SK-N-SH treated with all-trans-retinoic acid at 6 μM for 48 hours (cell line): ENCODE measurements at regions not wholly inside any gene's neighbourhood (a gene's known extent, or its start where the extent isn't known, plus 50 kb on each side); places are given as distances from the start of the nearest gene placed in this dataset.

Experiments used
- ARNTL ChIP-seq: fragments of 450-650 bp; formaldehyde crosslinking; IDR thresholded peaks from 2 replicates; pipeline ENCODE4 v1.5.0; 2020; ENCODE audit warnings: low read depth, mild to moderate bottlenecking, moderate library complexity, borderline replicate concordance
- CSDC2 ChIP-seq: fragments of 250-450 bp; sonication (Bioruptor Pico); IDR thresholded peaks from 2 replicates; pipeline ENCODE4 v1.5.0; 2020; ENCODE audit warnings: mild to moderate bottlenecking, moderate library complexity
- GLIS3 ChIP-seq: fragments of 250-450 bp; sonication (Bioruptor Pico); IDR thresholded peaks from 2 replicates; pipeline ENCODE4 v1.5.0; 2020; ENCODE audit warnings: mild to moderate bottlenecking, moderate library complexity
- PPARA ChIP-seq: fragments of 250-450 bp; sonication (Bioruptor Pico); IDR thresholded peaks from 2 replicates; pipeline ENCODE4 v1.5.0; 2020; ENCODE audit warnings: mild to moderate bottlenecking, borderline replicate concordance
- ZNF565 ChIP-seq: fragments of 450-650 bp; formaldehyde crosslinking; conservative IDR thresholded peaks from 2 replicates; pipeline ENCODE4 v1.5.0; 2020; ENCODE audit warnings: low read depth, mild to moderate bottlenecking, moderate library complexity
- ZNF8 ChIP-seq: fragments of 450-650 bp; formaldehyde crosslinking; IDR thresholded peaks from 2 replicates; pipeline ENCODE4 v1.5.0; 2020; ENCODE audit warnings: mild to moderate bottlenecking, moderate library complexity
- TF ChIP-seq, protein P1 (sequence below): fragments of 250-450 bp; sonication (Bioruptor Pico); IDR thresholded peaks from 2 replicates; pipeline ENCODE4 v1.5.1; 2020; ENCODE audit warnings: low read depth, mild to moderate bottlenecking, moderate library complexity
- TF ChIP-seq, protein P2 (sequence below): fragments of 250-450 bp; sonication (Bioruptor Pico); IDR thresholded peaks from 2 replicates; pipeline ENCODE4 v1.5.1; 2021; ENCODE audit warnings: mild to moderate bottlenecking, moderate library complexity
- TF ChIP-seq, protein P3 (sequence below): fragments of 250-450 bp; sonication (Bioruptor Pico); IDR thresholded peaks from 2 replicates; pipeline ENCODE4 v1.5.0; 2020; ENCODE audit warnings: mild to moderate bottlenecking, moderate library complexity
- TF ChIP-seq, protein P4 (sequence below): fragments of 250-450 bp; sonication (Bioruptor Pico); IDR thresholded peaks from 2 replicates; pipeline ENCODE4 v1.8.0; 2020; ENCODE audit warnings: mild to moderate bottlenecking, moderate library complexity, borderline replicate concordance

DNA sequence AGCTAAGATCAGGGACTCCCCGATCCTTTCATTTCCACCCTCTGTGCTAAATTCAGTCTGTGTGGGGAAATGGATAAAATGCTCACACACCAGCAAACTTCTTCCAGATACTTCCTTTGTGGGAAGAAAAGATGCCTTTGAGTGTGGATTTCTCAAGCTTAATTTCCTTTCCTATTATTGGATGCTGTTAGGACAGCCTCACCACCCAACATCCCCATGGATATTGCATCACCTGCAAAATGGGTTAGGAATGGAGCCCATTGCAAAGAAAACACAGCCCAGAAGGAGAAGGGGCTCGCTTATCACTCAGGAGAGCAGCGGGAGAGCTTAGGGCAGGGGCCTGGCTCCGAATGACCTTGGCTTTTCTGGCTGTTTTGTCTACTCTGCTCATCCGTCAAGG, 272.2 kb downstream of the CDC5L start:
- TF ChIP-seq, protein P1, sequence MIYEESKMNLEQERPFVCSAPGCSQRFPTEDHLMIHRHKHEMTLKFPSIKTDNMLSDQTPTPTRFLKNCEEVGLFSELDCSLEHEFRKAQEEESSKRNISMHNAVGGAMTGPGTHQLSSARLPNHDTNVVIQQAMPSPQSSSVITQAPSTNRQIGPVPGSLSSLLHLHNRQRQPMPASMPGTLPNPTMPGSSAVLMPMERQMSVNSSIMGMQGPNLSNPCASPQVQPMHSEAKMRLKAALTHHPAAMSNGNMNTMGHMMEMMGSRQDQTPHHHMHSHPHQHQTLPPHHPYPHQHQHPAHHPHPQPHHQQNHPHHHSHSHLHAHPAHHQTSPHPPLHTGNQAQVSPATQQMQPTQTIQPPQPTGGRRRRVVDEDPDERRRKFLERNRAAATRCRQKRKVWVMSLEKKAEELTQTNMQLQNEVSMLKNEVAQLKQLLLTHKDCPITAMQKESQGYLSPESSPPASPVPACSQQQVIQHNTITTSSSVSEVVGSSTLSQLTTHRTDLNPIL (CRISPR knock-in tag), result no peak
- TF ChIP-seq, protein P2, sequence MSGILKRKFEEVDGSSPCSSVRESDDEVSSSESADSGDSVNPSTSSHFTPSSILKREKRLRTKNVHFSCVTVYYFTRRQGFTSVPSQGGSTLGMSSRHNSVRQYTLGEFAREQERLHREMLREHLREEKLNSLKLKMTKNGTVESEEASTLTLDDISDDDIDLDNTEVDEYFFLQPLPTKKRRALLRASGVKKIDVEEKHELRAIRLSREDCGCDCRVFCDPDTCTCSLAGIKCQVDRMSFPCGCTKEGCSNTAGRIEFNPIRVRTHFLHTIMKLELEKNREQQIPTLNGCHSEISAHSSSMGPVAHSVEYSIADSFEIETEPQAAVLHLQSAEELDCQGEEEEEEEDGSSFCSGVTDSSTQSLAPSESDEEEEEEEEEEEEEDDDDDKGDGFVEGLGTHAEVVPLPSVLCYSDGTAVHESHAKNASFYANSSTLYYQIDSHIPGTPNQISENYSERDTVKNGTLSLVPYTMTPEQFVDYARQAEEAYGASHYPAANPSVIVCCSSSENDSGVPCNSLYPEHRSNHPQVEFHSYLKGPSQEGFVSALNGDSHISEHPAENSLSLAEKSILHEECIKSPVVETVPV (CRISPR knock-in tag), result no peak
- TF ChIP-seq GLIS3 (CRISPR knock-in tag) (no peak), CSDC2 (CRISPR knock-in tag) (no peak), ZNF565 (CRISPR knock-in tag) (no peak), ARNTL (CRISPR knock-in tag) (no peak), PPARA (CRISPR knock-in tag) (no peak), ZNF8 (no peak)
- TF ChIP-seq, protein P3, sequence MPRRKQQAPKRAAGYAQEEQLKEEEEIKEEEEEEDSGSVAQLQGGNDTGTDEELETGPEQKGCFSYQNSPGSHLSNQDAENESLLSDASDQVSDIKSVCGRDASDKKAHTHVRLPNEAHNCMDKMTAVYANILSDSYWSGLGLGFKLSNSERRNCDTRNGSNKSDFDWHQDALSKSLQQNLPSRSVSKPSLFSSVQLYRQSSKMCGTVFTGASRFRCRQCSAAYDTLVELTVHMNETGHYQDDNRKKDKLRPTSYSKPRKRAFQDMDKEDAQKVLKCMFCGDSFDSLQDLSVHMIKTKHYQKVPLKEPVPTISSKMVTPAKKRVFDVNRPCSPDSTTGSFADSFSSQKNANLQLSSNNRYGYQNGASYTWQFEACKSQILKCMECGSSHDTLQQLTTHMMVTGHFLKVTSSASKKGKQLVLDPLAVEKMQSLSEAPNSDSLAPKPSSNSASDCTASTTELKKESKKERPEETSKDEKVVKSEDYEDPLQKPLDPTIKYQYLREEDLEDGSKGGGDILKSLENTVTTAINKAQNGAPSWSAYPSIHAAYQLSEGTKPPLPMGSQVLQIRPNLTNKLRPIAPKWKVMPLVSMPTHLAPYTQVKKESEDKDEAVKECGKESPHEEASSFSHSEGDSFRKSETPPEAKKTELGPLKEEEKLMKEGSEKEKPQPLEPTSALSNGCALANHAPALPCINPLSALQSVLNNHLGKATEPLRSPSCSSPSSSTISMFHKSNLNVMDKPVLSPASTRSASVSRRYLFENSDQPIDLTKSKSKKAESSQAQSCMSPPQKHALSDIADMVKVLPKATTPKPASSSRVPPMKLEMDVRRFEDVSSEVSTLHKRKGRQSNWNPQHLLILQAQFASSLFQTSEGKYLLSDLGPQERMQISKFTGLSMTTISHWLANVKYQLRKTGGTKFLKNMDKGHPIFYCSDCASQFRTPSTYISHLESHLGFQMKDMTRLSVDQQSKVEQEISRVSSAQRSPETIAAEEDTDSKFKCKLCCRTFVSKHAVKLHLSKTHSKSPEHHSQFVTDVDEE (CRISPR knock-in tag), result no peak
- TF ChIP-seq, protein P4, sequence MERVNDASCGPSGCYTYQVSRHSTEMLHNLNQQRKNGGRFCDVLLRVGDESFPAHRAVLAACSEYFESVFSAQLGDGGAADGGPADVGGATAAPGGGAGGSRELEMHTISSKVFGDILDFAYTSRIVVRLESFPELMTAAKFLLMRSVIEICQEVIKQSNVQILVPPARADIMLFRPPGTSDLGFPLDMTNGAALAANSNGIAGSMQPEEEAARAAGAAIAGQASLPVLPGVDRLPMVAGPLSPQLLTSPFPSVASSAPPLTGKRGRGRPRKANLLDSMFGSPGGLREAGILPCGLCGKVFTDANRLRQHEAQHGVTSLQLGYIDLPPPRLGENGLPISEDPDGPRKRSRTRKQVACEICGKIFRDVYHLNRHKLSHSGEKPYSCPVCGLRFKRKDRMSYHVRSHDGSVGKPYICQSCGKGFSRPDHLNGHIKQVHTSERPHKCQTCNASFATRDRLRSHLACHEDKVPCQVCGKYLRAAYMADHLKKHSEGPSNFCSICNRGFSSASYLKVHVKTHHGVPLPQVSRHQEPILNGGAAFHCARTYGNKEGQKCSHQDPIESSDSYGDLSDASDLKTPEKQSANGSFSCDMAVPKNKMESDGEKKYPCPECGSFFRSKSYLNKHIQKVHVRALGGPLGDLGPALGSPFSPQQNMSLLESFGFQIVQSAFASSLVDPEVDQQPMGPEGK (CRISPR knock-in tag), result no peak
